ENCODE measurements at regions not wholly inside any gene's neighbourhood (a gene's known extent, or its start where the extent isn't known, plus 50 kb on each side); places are given as distances from the start of the nearest gene placed in this dataset.

- peak; percentile 14 to 77 for DNase-seq (ENCODE audit: low read depth in 2 of 2)
Measured at GRCh38 chr6:139568956-139569538, 194.6 kb upstream of the CITED2 start.

- DNase-seq (ENCODE audit: low read depth in 2 of 2) = no peak
Measured at GRCh38 chr6:139568151-139568955, 193.9 kb upstream of the CITED2 start.

- DNase-seq (ENCODE audit: low read depth in 2 of 2) = peak in 1 of 2 donors; percentile 10
Measured at GRCh38 chr6:139567095-139567494, 192.6 kb upstream of the CITED2 start.

- no peak for DNase-seq (ENCODE audit: low read depth in 2 of 2)
Measured at GRCh38 chr6:139565591-139565990, 191.1 kb upstream of the CITED2 start.

GRCh38 chr6:139557547-139557946, 183.1 kb upstream of the CITED2 start:
- DNase-seq (ENCODE audit: low read depth in 2 of 2) = no peak

GRCh38 chr6:139556532-139556931, 182.1 kb upstream of the CITED2 start:
- DNase-seq (ENCODE audit: low read depth in 2 of 2) = no peak

GRCh38 chr6:139553916-139554315, 179.5 kb upstream of the CITED2 start:
- no peak for DNase-seq (ENCODE audit: low read depth in 2 of 2)

- no peak for DNase-seq (ENCODE audit: low read depth in 2 of 2)
Measured at GRCh38 chr6:139551376-139551775, 176.9 kb upstream of the CITED2 start.

- no peak for DNase-seq (ENCODE audit: low read depth in 2 of 2)
Measured at GRCh38 chr6:139550361-139550760, 175.9 kb upstream of the CITED2 start.

- DNase-seq (ENCODE audit: low read depth in 2 of 2) = no peak
Measured at GRCh38 chr6:139549561-139550070, 175.2 kb upstream of the CITED2 start.

GRCh38 chr6:139547804-139548203, 173.4 kb upstream of the CITED2 start:
- no peak for DNase-seq (ENCODE audit: low read depth in 2 of 2)

- DNase-seq (ENCODE audit: low read depth in 2 of 2) = no peak
Measured at GRCh38 chr6:139547122-139547776, 172.8 kb upstream of the CITED2 start.

GRCh38 chr6:139546106-139546472, 171.6 kb upstream of the CITED2 start:
- DNase-seq (ENCODE audit: low read depth in 2 of 2) = no peak

GRCh38 chr6:139545206-139546105, 171.0 kb upstream of the CITED2 start:
- no peak for DNase-seq (ENCODE audit: low read depth in 2 of 2)

- no peak for DNase-seq (ENCODE audit: low read depth in 2 of 2)
Measured at GRCh38 chr6:139544701-139545057, 170.2 kb upstream of the CITED2 start.

- DNase-seq (ENCODE audit: low read depth in 2 of 2) = no peak
Measured at GRCh38 chr6:139542351-139542750, 167.9 kb upstream of the CITED2 start.

GRCh38 chr6:139540894-139541293, 166.4 kb upstream of the CITED2 start:
- DNase-seq (ENCODE audit: low read depth in 2 of 2) = no peak

- DNase-seq (ENCODE audit: low read depth in 2 of 2) = peak; percentile 29 to 78
Measured at GRCh38 chr6:139540276-139540675, 165.8 kb upstream of the CITED2 start.

GRCh38 chr6:139539852-139540251, 165.4 kb upstream of the CITED2 start:
- DNase-seq (ENCODE audit: low read depth in 2 of 2) = peak in 1 of 2 donors; percentile 96

GRCh38 chr6:139538366-139538765, 163.9 kb upstream of the CITED2 start:
- peak; percentile 94 to 99 for DNase-seq (ENCODE audit: low read depth in 2 of 2)

Measured in dermis microvascular lymphatic vessel endothelial cell (primary cell).